MM.1S (cell line): ENCODE measurements at regions not wholly inside any gene's neighbourhood (a gene's known extent, or its start where the extent isn't known, plus 50 kb on each side); places are given as distances from the start of the nearest gene placed in this dataset.

ENCODE experiments used
- CTCF ChIP-seq: fragments of 300-600 bp; sonication (generic); IDR thresholded peaks from 2 replicates; pipeline ENCODE4 v1.5.1; 2016; ENCODE audit warnings: antibody characterized with exemption, low read length, mixed read lengths
- EZH2 ChIP-seq: fragments of 300-600 bp; sonication (generic); optimal IDR thresholded peaks from 2 replicates; pipeline ENCODE3; 2017; ENCODE audit warnings: low read depth, mild to moderate bottlenecking, antibody characterized with exemption, low read length, mixed read lengths
- EZH2phosphoT487 ChIP-seq: fragments of 300-600 bp; sonication (generic); IDR thresholded peaks from 2 replicates; pipeline ENCODE4 v1.6.1; 2018; ENCODE audit warnings: antibody characterized with exemption, low read length

GRCh38 chr11:43545610-43546009, 134.9 kb upstream of the HSD17B12 start:
- TF ChIP-seq CTCF (no peak), EZH2 (no peak), EZH2phosphoT487 (no peak)
